Lower leg skin (tissue), 3 donors: ENCODE measurements at regions not wholly inside any gene's neighbourhood (a gene's known extent, or its start where the extent isn't known, plus 50 kb on each side); places are given as distances from the start of the nearest gene placed in this dataset.

Source experiments
- CTCF ChIP-seq, 3 donors: fragments of 450-650 bp; IDR thresholded peaks; one replicate each; pipeline ENCODE4 v1.5.1; 2016; ENCODE audit warnings: antibody characterized with exemption in 3 of 3, mild to moderate bottlenecking in 3 of 3, moderate library complexity in 2 of 3
- POLR2A ChIP-seq, 2 donors: fragments of 450-650 bp; IDR thresholded peaks; one replicate each; pipeline ENCODE4 v1.6.1; 2016 to 2017; ENCODE audit warnings: antibody characterized with exemption in 2 of 2, mild to moderate bottlenecking in 1 of 2, moderate library complexity in 1 of 2

GRCh38 chr22:49592780-49593501 is 234.7 kb downstream of the BRD1 start:
- TF ChIP-seq CTCF (IDR thresholded peaks at IDR 0.05), result no peak
- no peak for TF ChIP-seq POLR2A (IDR thresholded peaks at IDR 0.05)
